Mesenchymal stem cell (in vitro differentiated cells and primary cell): ENCODE measurements at regions not wholly inside any gene's neighbourhood (a gene's known extent, or its start where the extent isn't known, plus 50 kb on each side); places are given as distances from the start of the nearest gene placed in this dataset.

Source experiments
- DNase-seq: peaks from one replicate; pipeline ENCODE4 v3.0.0-alpha.2; 2013
- H2AFZ ChIP-seq: one replicate; pipeline ENCODE4 v1.6.1; 2013; ENCODE audit warnings: low read depth, mild to moderate bottlenecking, control low read depth, inconsistent platforms, low read length, moderate library complexity
- H2AK5ac ChIP-seq: 2 replicates; pipeline ENCODE4 v1.6.1; 2013; ENCODE audit warnings: low read length, moderate library complexity, mild to moderate bottlenecking, inconsistent platforms; ENCODE audit not compliant: severe bottlenecking
- H2BK120ac ChIP-seq: one replicate; pipeline ENCODE4 v1.6.1; 2013; ENCODE audit warnings: low read depth, mild to moderate bottlenecking, inconsistent platforms, low read length, moderate library complexity
- H2BK12ac ChIP-seq, 2 experiments: one replicate each; pipeline ENCODE4 v1.6.1; 2013; ENCODE audit warnings: inconsistent platforms in 2 of 2, low read length in 2 of 2, mild to moderate bottlenecking in 2 of 2, moderate library complexity in 2 of 2, control low read depth in 1 of 2
- H2BK15ac ChIP-seq: one replicate; pipeline ENCODE4 v1.6.1; 2013; ENCODE audit warnings: mild to moderate bottlenecking, low read depth, inconsistent platforms; ENCODE audit not compliant: poor library complexity, severe bottlenecking
- H2BK5ac ChIP-seq: 2 replicates; pipeline ENCODE4 v1.6.1; 2013; ENCODE audit warnings: low read depth, mild to moderate bottlenecking, low read length, control low read depth, inconsistent platforms; ENCODE audit not compliant: poor library complexity, severe bottlenecking
- H3K14ac ChIP-seq, 2 experiments: one replicate each; pipeline ENCODE4 v1.6.1; 2013; ENCODE audit warnings: inconsistent platforms in 2 of 2, low read length in 2 of 2, control low read depth in 1 of 2, mild to moderate bottlenecking in 1 of 2, moderate library complexity in 1 of 2
- H3K18ac ChIP-seq, 2 experiments: one replicate each; pipeline ENCODE4 v1.6.1; 2013; ENCODE audit warnings: inconsistent platforms in 2 of 2, low read length in 2 of 2, control low read depth in 1 of 2, low read depth in 1 of 2, mild to moderate bottlenecking in 1 of 2
- H3K23ac ChIP-seq, 2 experiments: one replicate each; pipeline ENCODE4 v1.6.1; 2013; ENCODE audit warnings: inconsistent platforms in 2 of 2, low read length in 2 of 2, mild to moderate bottlenecking in 2 of 2, moderate library complexity in 2 of 2, control low read depth in 1 of 2
- H3K27ac ChIP-seq: 2 replicates; pipeline ENCODE4 v1.5.1; 2013; ENCODE audit warnings: mild to moderate bottlenecking, moderate library complexity, low read length, control low read depth, inconsistent platforms; ENCODE audit not compliant: poor library complexity, severe bottlenecking
- H3K27me3 ChIP-seq, 2 experiments: 2 replicates each; pipeline versions ENCODE4 v1.6.1 to v1.7.0; 2013; ENCODE audit warnings: low read length in 2 of 2, mild to moderate bottlenecking in 2 of 2, moderate library complexity in 2 of 2, control low read depth in 1 of 2, inconsistent platforms in 1 of 2; ENCODE audit not compliant: control insufficient read depth in 1 of 2, insufficient read depth in 1 of 2
- H3K36me3 ChIP-seq, 2 experiments: 2 replicates each; pipeline versions ENCODE4 v1.6.1 to v1.7.0; 2013; ENCODE audit warnings: low read length in 2 of 2, control low read depth in 1 of 2, inconsistent platforms in 1 of 2, low read depth in 1 of 2, mild to moderate bottlenecking in 1 of 2; ENCODE audit not compliant: insufficient read depth in 2 of 2, control insufficient read depth in 1 of 2
- H3K4ac ChIP-seq, 2 experiments: one replicate each; pipeline ENCODE4 v1.6.1; 2013; ENCODE audit warnings: inconsistent platforms in 2 of 2, low read length in 2 of 2, mild to moderate bottlenecking in 2 of 2, moderate library complexity in 2 of 2, control low read depth in 1 of 2, low read depth in 1 of 2
- H3K4me1 ChIP-seq: 2 replicates; pipeline ENCODE4 v1.6.1; 2013; ENCODE audit warnings: low read depth, low read length, control low read depth; ENCODE audit not compliant: control insufficient read depth, insufficient read depth
- H3K4me2 ChIP-seq: 2 replicates; pipeline ENCODE4 v1.6.1; 2013; ENCODE audit warnings: low read length, mild to moderate bottlenecking, inconsistent platforms; ENCODE audit not compliant: poor library complexity, severe bottlenecking
- H3K4me3 ChIP-seq, 2 experiments: 2 replicates each; pipeline versions ENCODE4 v1.5.1 to v1.7.0; 2013; ENCODE audit warnings: low read length in 2 of 2, mild to moderate bottlenecking in 2 of 2, control low read depth in 1 of 2, low read depth in 1 of 2; ENCODE audit not compliant: insufficient read depth in 1 of 2
- H3K79me1 ChIP-seq: replicated peaks from 2 replicates; pipeline ENCODE4 v1.6.1; 2013; ENCODE audit warnings: mild to moderate bottlenecking, control low read depth, low read length, inconsistent platforms; ENCODE audit not compliant: poor library complexity, severe bottlenecking
- H3K9ac ChIP-seq: 2 replicates; pipeline ENCODE4 v1.7.0; 2013; ENCODE audit warnings: mild to moderate bottlenecking, low read length, moderate library complexity
- H3K9me3 ChIP-seq: 2 replicates; pipeline ENCODE4 v1.7.0; 2013; ENCODE audit warnings: mild to moderate bottlenecking, low read length; ENCODE audit not compliant: control insufficient read depth
- H4K8ac ChIP-seq: one replicate; pipeline ENCODE4 v1.6.1; 2013; ENCODE audit warnings: inconsistent platforms, mild to moderate bottlenecking, low read length, moderate library complexity
- H4K91ac ChIP-seq: one replicate; pipeline ENCODE4 v1.6.1; 2013; ENCODE audit warnings: mild to moderate bottlenecking, low read length, inconsistent platforms
- WGBS: methylation state at CpG from one replicate; pipeline ENCODE4 v1.1.7; 2013; ENCODE audit warnings: mixed read lengths; 5-methylcytosine and 5-hydroxymethylcytosine counted together

- Histone ChIP-seq H3K36me3 (no peaks in the 10 kb centered on the region), H3K9me3 (peaks cover 22% of the 10 kb centered on the region)
Measured at GRCh38 chrX:45266456-45266855, 65.8 kb upstream of the DIPK2B start.

GRCh38 chrX:45264865-45265264 lies 64.2 kb upstream of the DIPK2B start:
- Histone ChIP-seq H2AFZ (no peak overlapping the region), H3K27ac (no peak overlapping the region), H2BK5ac (no peak overlapping the region), H3K4ac (no peak overlapping the region), H2BK15ac (no peak overlapping the region), H3K4me2 (no peak overlapping the region), H3K36me3 (no peaks in the 10 kb centered on the region), H3K4me1 (no peaks in the 10 kb centered on the region), H4K91ac (no peak overlapping the region), H3K23ac (no peak overlapping the region), H3K14ac (no peak overlapping the region), H3K79me1 (no peaks in the 10 kb centered on the region), H3K9ac (no peak overlapping the region), H2BK120ac (no peak overlapping the region), H3K4me3 (no peak overlapping the region), H3K18ac (no peak overlapping the region), H4K8ac (no peak overlapping the region), H2AK5ac (no peak overlapping the region), H3K27me3 (peaks cover 0 to 37% of the 10 kb centered on the region in 2 experiments), H3K9me3 (peaks cover 22% of the 10 kb centered on the region), H2BK12ac (no peak overlapping the region)
- no peak for DNase-seq
- 100% methylated on average over 6 of the region's 7 CpGs for WGBS

More at GRCh38 chrX:45266456-45266855, 65.8 kb upstream of the DIPK2B start:
- H3K14ac ChIP-seq: no peak overlapping the region
- no peak overlapping the region for H2BK12ac ChIP-seq
- H3K4me3 ChIP-seq: no peak overlapping the region
- H4K91ac ChIP-seq: no peak overlapping the region
- no peak overlapping the region for H2BK15ac ChIP-seq
- H3K79me1 ChIP-seq: no peaks in the 10 kb centered on the region
- H2AFZ ChIP-seq: no peak overlapping the region
- no peaks in the 10 kb centered on the region for H3K4me1 ChIP-seq
- H3K27ac ChIP-seq: no peak overlapping the region
- H2BK5ac ChIP-seq: no peak overlapping the region
- 68% methylated on average over 1 of the region's 1 CpG for WGBS
- peaks cover 0 to 40% of the 10 kb centered on the region in 2 experiments for H3K27me3 ChIP-seq
- no peak overlapping the region for H3K23ac ChIP-seq
- no peak overlapping the region for H2BK120ac ChIP-seq
- no peak overlapping the region for H4K8ac ChIP-seq
- H2AK5ac ChIP-seq: no peak overlapping the region
- no peak for DNase-seq
- no peak overlapping the region for H3K4ac ChIP-seq
- no peak overlapping the region for H3K9ac ChIP-seq
- H3K18ac ChIP-seq: no peak overlapping the region
- H3K4me2 ChIP-seq: no peak overlapping the region

- Histone ChIP-seq H3K9me3 (peaks cover 6% of the 10 kb centered on the region), H3K4ac (no peak overlapping the region), H3K4me1 (no peaks in the 10 kb centered on the region), H2BK15ac (no peak overlapping the region), H4K8ac (no peak overlapping the region), H2BK12ac (no peak overlapping the region), H3K4me2 (no peak overlapping the region), H2AFZ (no peak overlapping the region), H4K91ac (no peak overlapping the region), H3K36me3 (no peaks in the 10 kb centered on the region), H3K79me1 (no peaks in the 10 kb centered on the region), H2BK120ac (no peak overlapping the region), H3K18ac (no peak overlapping the region), H3K27me3 (peaks cover 0 to 51% of the 10 kb centered on the region in 2 experiments), H2AK5ac (no peak overlapping the region), H3K27ac (no peak overlapping the region), H3K9ac (no peak overlapping the region), H3K4me3 (no peak overlapping the region), H3K23ac (no peak overlapping the region), H2BK5ac (no peak overlapping the region), H3K14ac (no peak overlapping the region)
- no peak for DNase-seq
- no CpG with 5 or more reads among the region's 1 CpG for WGBS
Measured at GRCh38 chrX:45261471-45261870, 60.8 kb upstream of the DIPK2B start.

GRCh38 chrX:45261005-45261404 lies 60.3 kb upstream of the DIPK2B start:
- Histone ChIP-seq H3K79me1 (no peaks in the 10 kb centered on the region), H3K27me3 (peaks cover 0 to 46% of the 10 kb centered on the region in 2 experiments), H3K14ac (no peak overlapping the region), H3K18ac (no peak overlapping the region), H2BK12ac (no peak overlapping the region), H3K9ac (no peak overlapping the region), H2BK120ac (no peak overlapping the region), H3K4me3 (no peak overlapping the region), H3K23ac (no peak overlapping the region), H4K8ac (no peak overlapping the region), H3K4ac (no peak overlapping the region), H3K9me3 (peaks cover 6% of the 10 kb centered on the region), H2BK5ac (no peak overlapping the region), H4K91ac (no peak overlapping the region), H2AFZ (no peak overlapping the region), H3K4me1 (no peaks in the 10 kb centered on the region), H3K27ac (no peak overlapping the region), H2BK15ac (no peak overlapping the region), H2AK5ac (no peak overlapping the region), H3K36me3 (no peaks in the 10 kb centered on the region), H3K4me2 (no peak overlapping the region)
- WGBS: no CpG with 5 or more reads among the region's 1 CpG
- no peak for DNase-seq
